ENCODE measurements at regions not wholly inside any gene's neighbourhood (a gene's known extent, or its start where the extent isn't known, plus 50 kb on each side); places are given as distances from the start of the nearest gene placed in this dataset.

- TF ChIP-seq CTCF (IDR thresholded peaks at IDR 0.05): no peak
- TF ChIP-seq SIN3A (IDR thresholded peaks at IDR 0.05; ENCODE audit: borderline replicate concordance, low read depth, low read length): no peak
- TF ChIP-seq FOSL2 (IDR thresholded peaks at IDR 0.05; ENCODE audit: borderline replicate concordance, low read depth): no peak
- TF ChIP-seq TEAD4 (IDR thresholded peaks at IDR 0.05; ENCODE audit: borderline replicate concordance, insufficient read depth): no peak
Observed at GRCh38 chr11:116695657-116696254, 77.0 kb downstream of the BUD13 start (continued).

GRCh38 chr11:116694815-116695590, 77.8 kb downstream of the BUD13 start:
- no peak overlapping the region for H3K9ac ChIP-seq
- H3K4me2 ChIP-seq: no peak overlapping the region
- no peak overlapping the region for H2AFZ ChIP-seq (ENCODE audit: low read depth)
- no peaks in the 10 kb centered on the region for H3K36me3 ChIP-seq (replicated peaks in 1 of 2; ENCODE audit: control insufficient read depth in 1 of 2, insufficient read depth in 2 of 2, low read length in 1 of 2)
- H3K27ac ChIP-seq (ENCODE audit: low read depth in 2 of 2, low read length in 1 of 2): no peak overlapping the region
- no peaks in the 10 kb centered on the region for H3K9me2 ChIP-seq
- no peaks in the 10 kb centered on the region for H3K27me3 ChIP-seq (ENCODE audit: insufficient read depth)
- no peaks in the 10 kb centered on the region for H3K79me2 ChIP-seq (ENCODE audit: insufficient read depth)
- no peaks in the 10 kb centered on the region for H4K20me1 ChIP-seq (ENCODE audit: insufficient read depth)
- no peaks in the 10 kb centered on the region for H3F3A ChIP-seq (replicated peaks; ENCODE audit: insufficient read depth)
- H3K4me1 ChIP-seq (ENCODE audit: control insufficient read depth in 1 of 2, insufficient read depth in 2 of 2, low read depth in 1 of 2, low read length in 1 of 2): peaks cover 0 to 7% of the 10 kb centered on the region in 2 experiments; a peak in 1 of 4 replicates
- TF ChIP-seq EP300 (IDR thresholded peaks at IDR 0.05; ENCODE audit: borderline replicate concordance in 1 of 2, low read depth in 1 of 2, low read length in 1 of 2) (no peak), GATA2 (CRISPR knock-in tag; IDR thresholded peaks at IDR 0.05) (no peak), TAF1 (IDR thresholded peaks at IDR 0.05; ENCODE audit: borderline replicate concordance, low read depth, low read length) (no peak), SIN3A (IDR thresholded peaks at IDR 0.05; ENCODE audit: borderline replicate concordance, low read depth, low read length) (no peak), EZH2phosphoT487 (IDR thresholded peaks at IDR 0.05; ENCODE audit: borderline replicate concordance, low read depth) (no peak)
- peak; percentile 4 for DNase-seq
- ChIA-PET POLR2A (no interaction called here), CTCF (interaction anchor here (1.6 to 1.7 kb wide), 2 partner anchors 37 to 478 kb away, joined by 5 to 6 read pairs; no protein-coding TSS in a partner anchor)
- H3K4me3 ChIP-seq (ENCODE audit: low read depth in 2 of 2, low read length in 1 of 2): no peak overlapping the region
- WGBS (ENCODE audit: low lambda C conversion rate): 76% methylated on average over 14 of the region's 14 CpGs
- no peaks in the 10 kb centered on the region for H3K9me3 ChIP-seq

GRCh38 chr11:116694349-116694725, 78.5 kb downstream of the BUD13 start:
- H3K4me1 ChIP-seq (ENCODE audit: control insufficient read depth in 1 of 2, insufficient read depth in 2 of 2, low read depth in 1 of 2, low read length in 1 of 2): peaks cover 0 to 9% of the 10 kb centered on the region in 2 experiments; a peak in 1 of 4 replicates
- H3K9me3 ChIP-seq: no peaks in the 10 kb centered on the region
- ChIA-PET POLR2A (no interaction called here), CTCF (interaction anchor here (1.7 kb wide), 1 partner anchor 477 kb away, joined by 5 read pairs; no protein-coding TSS in a partner anchor)
- WGBS (ENCODE audit: low lambda C conversion rate): 42% methylated on average over 2 of the region's 3 CpGs
- no peaks in the 10 kb centered on the region for H3K79me2 ChIP-seq (ENCODE audit: insufficient read depth)
- H3K27me3 ChIP-seq (ENCODE audit: insufficient read depth): no peaks in the 10 kb centered on the region
- no peaks in the 10 kb centered on the region for H4K20me1 ChIP-seq (ENCODE audit: insufficient read depth)
- no peak overlapping the region for H3K4me3 ChIP-seq (ENCODE audit: low read depth in 2 of 2, low read length in 1 of 2)
- H2AFZ ChIP-seq (ENCODE audit: low read depth): no peak overlapping the region
- DNase-seq: peak; percentile 7
- H3F3A ChIP-seq (replicated peaks; ENCODE audit: insufficient read depth): no peaks in the 10 kb centered on the region
- no peaks in the 10 kb centered on the region for H3K36me3 ChIP-seq (replicated peaks in 1 of 2; ENCODE audit: control insufficient read depth in 1 of 2, insufficient read depth in 2 of 2, low read length in 1 of 2)
- no peak overlapping the region for H3K4me2 ChIP-seq
- H3K9me2 ChIP-seq: no peaks in the 10 kb centered on the region
- H3K9ac ChIP-seq: no peak overlapping the region
- H3K27ac ChIP-seq (ENCODE audit: low read depth in 2 of 2, low read length in 1 of 2): no peak overlapping the region
- TF ChIP-seq MEF2A (IDR thresholded peaks at IDR 0.05; ENCODE audit: borderline replicate concordance, low read depth): no peak
- no peak for TF ChIP-seq MXI1 (IDR thresholded peaks at IDR 0.05; ENCODE audit: low read depth, low read length)
- no peak for TF ChIP-seq FOXM1 (IDR thresholded peaks at IDR 0.05; ENCODE audit: low read depth)
- TF ChIP-seq FOSL2 (IDR thresholded peaks at IDR 0.05; ENCODE audit: borderline replicate concordance, low read depth): no peak
- no peak for TF ChIP-seq GABPA (IDR thresholded peaks at IDR 0.05; ENCODE audit: low read depth)
- TF ChIP-seq FOXJ3 (CRISPR knock-in tag; IDR thresholded peaks at IDR 0.05): no peak
- TF ChIP-seq IRF3 (IDR thresholded peaks at IDR 0.05; ENCODE audit: low read depth, low read length): no peak
- TF ChIP-seq ELF1 (IDR thresholded peaks at IDR 0.05): no peak
- TF ChIP-seq REST (IDR thresholded peaks at IDR 0.05; ENCODE audit: low read depth, low read length): no peak
- TF ChIP-seq EP300 (IDR thresholded peaks at IDR 0.05; ENCODE audit: borderline replicate concordance in 1 of 2, low read depth in 1 of 2, low read length in 1 of 2): no peak
- TF ChIP-seq GATA2 (CRISPR knock-in tag; IDR thresholded peaks at IDR 0.05): no peak
- no peak for TF ChIP-seq SMC3 (IDR thresholded peaks at IDR 0.05; ENCODE audit: low read depth, low read length)

Measured in SK-N-SH (cell line).